Neural cell (in vitro differentiated cells): ENCODE measurements at regions not wholly inside any gene's neighbourhood (a gene's known extent, or its start where the extent isn't known, plus 50 kb on each side); places are given as distances from the start of the nearest gene placed in this dataset.

Experiments
- H2AFZ ChIP-seq: fragments of 200-600, 300-800 bp; sonication (generic), shearing (Covaris generic); 2 replicates; pipeline ENCODE4 v1.6.0; 2014; ENCODE audit warnings: low read depth, mild to moderate bottlenecking, antibody characterized with exemption, low read length, moderate library complexity
- H3F3A ChIP-seq: fragments of 200-600 bp; shearing (Covaris generic); 2 replicates; pipeline ENCODE4 v1.6.1; 2016; ENCODE audit warnings: mild to moderate bottlenecking, moderate library complexity, mixed read lengths, antibody characterized with exemption, low read length; ENCODE audit not compliant: insufficient read depth, poor library complexity, severe bottlenecking
- H3K27ac ChIP-seq: fragments of 200-600, 300-800 bp; sonication (generic), shearing (Covaris generic); 2 replicates; pipeline ENCODE4 v1.5.1; 2014; ENCODE audit warnings: mild to moderate bottlenecking, low read length, moderate library complexity
- H3K27me3 ChIP-seq: fragments of 300-800, 200-600 bp; sonication (generic), shearing (Covaris generic); 2 replicates; pipeline ENCODE4 v1.6.0; 2014; ENCODE audit warnings: mild to moderate bottlenecking, low read depth, low read length, moderate library complexity; ENCODE audit not compliant: insufficient read depth
- H3K36me3 ChIP-seq: fragments of 300-800, 200-600 bp; sonication (generic), shearing (Covaris generic); 2 replicates; pipeline ENCODE4 v1.5.1; 2014; ENCODE audit warnings: mild to moderate bottlenecking, antibody characterized with exemption, low read length, moderate library complexity; ENCODE audit not compliant: insufficient read depth
- H3K4me2 ChIP-seq: fragments of 300-800, 200-600 bp; sonication (generic), shearing (Covaris generic); 2 replicates; pipeline ENCODE4 v1.6.0; 2014; ENCODE audit warnings: mild to moderate bottlenecking, low read length
- H3K4me3 ChIP-seq: fragments of 300-800, 200-600 bp; sonication (generic), shearing (Covaris generic); 2 replicates; pipeline ENCODE4 v1.5.1; 2014; ENCODE audit warnings: mild to moderate bottlenecking, low read length, moderate library complexity
- H3K79me2 ChIP-seq: fragments of 200-600 bp; shearing (Covaris generic); replicated peaks from 2 replicates; pipeline ENCODE4 v1.6.0; 2014; ENCODE audit warnings: mild to moderate bottlenecking, low read length, moderate library complexity; ENCODE audit not compliant: insufficient read depth
- H3K9ac ChIP-seq: fragments of 300-800, 200-600 bp; sonication (generic), shearing (Covaris generic); 2 replicates; pipeline ENCODE4 v1.6.1; 2016; ENCODE audit warnings: mild to moderate bottlenecking, low read length, mixed read lengths
- H3K9me2 ChIP-seq: fragments of 200-600 bp; shearing (Covaris generic); 2 replicates; pipeline ENCODE4 v1.6.1; 2016; ENCODE audit warnings: mild to moderate bottlenecking, low read length, mixed read lengths; ENCODE audit not compliant: insufficient read depth
- H3K9me3 ChIP-seq: fragments of 200-600, 300-800 bp; sonication (generic), shearing (Covaris generic); 2 replicates; pipeline ENCODE4 v1.6.1; 2016; ENCODE audit warnings: mild to moderate bottlenecking, mixed run types, low read length, moderate library complexity, mixed read lengths
- H4K20me1 ChIP-seq: fragments of 200-600 bp; shearing (Covaris generic); 2 replicates; pipeline ENCODE4 v1.6.1; 2016; ENCODE audit warnings: mild to moderate bottlenecking, mixed run types; ENCODE audit not compliant: insufficient read depth
- CTCF ChIP-seq: fragments of 450-650 bp; IDR thresholded peaks from 2 replicates; pipeline ENCODE4 v1.5.1; 2014; ENCODE audit warnings: antibody characterized with exemption, mild to moderate bottlenecking, moderate library complexity; ENCODE audit not compliant: poor library complexity, severe bottlenecking
- EP300 ChIP-seq: fragments of 450-650 bp; conservative IDR thresholded peaks from 2 replicates; pipeline ENCODE4 v1.6.1; 2014; ENCODE audit warnings: antibody characterized with exemption, mild to moderate bottlenecking, moderate library complexity; ENCODE audit not compliant: poor library complexity, severe bottlenecking
- EZH2 ChIP-seq: fragments of 200-600, 300-800 bp; shearing (Covaris generic), sonication (generic); IDR thresholded peaks from 2 replicates; pipeline ENCODE4 v1.6.1; 2014; ENCODE audit warnings: antibody characterized with exemption, low read length, borderline replicate concordance, mild to moderate bottlenecking; ENCODE audit not compliant: insufficient read depth, poor library complexity, severe bottlenecking
- MXI1 ChIP-seq: fragments of 450-650 bp; conservative IDR thresholded peaks from 2 replicates; pipeline ENCODE4 v1.6.1; 2014; ENCODE audit warnings: antibody characterized with exemption, mild to moderate bottlenecking; ENCODE audit not compliant: poor library complexity, severe bottlenecking
- POLR2AphosphoS5 ChIP-seq: IDR thresholded peaks from 2 replicates; pipeline ENCODE4 v1.6.1; 2012
- RAD21 ChIP-seq: fragments of 450-650 bp; conservative IDR thresholded peaks from 2 replicates; pipeline ENCODE4 v1.6.1; 2014; ENCODE audit warnings: antibody characterized with exemption, mild to moderate bottlenecking, moderate library complexity
- REST ChIP-seq: IDR thresholded peaks from 2 replicates; pipeline ENCODE4 v1.6.1; 2012; ENCODE audit warnings: borderline replicate concordance
- SMC3 ChIP-seq: fragments of 450-650 bp; conservative IDR thresholded peaks from 2 replicates; pipeline ENCODE4 v1.6.1; 2014; ENCODE audit warnings: antibody characterized with exemption, mild to moderate bottlenecking, moderate library complexity; ENCODE audit not compliant: poor library complexity
- TAF1 ChIP-seq: IDR thresholded peaks from 2 replicates; pipeline ENCODE4 v1.6.1; 2012; ENCODE audit warnings: low read depth

- H3K9me3 ChIP-seq = no peaks in the 10 kb centered on the region
- H4K20me1 ChIP-seq = no peaks in the 10 kb centered on the region
- H3K27ac ChIP-seq = no peak overlapping the region
- no peak for TF ChIP-seq RAD21
- TF ChIP-seq TAF1 = no peak
- no peak for TF ChIP-seq REST
- TF ChIP-seq POLR2AphosphoS5 = no peak
- no peak for TF ChIP-seq CTCF
- no peak for TF ChIP-seq EZH2
- TF ChIP-seq MXI1 = no peak
- no peak for TF ChIP-seq EP300
- no peaks in the 10 kb centered on the region for H3K79me2 ChIP-seq
- no peak overlapping the region for H3K4me2 ChIP-seq
- H3K36me3 ChIP-seq = no peaks in the 10 kb centered on the region
- no peak overlapping the region for H3K4me3 ChIP-seq
- no peak overlapping the region for H3K9ac ChIP-seq
- H3K9me2 ChIP-seq = no peaks in the 10 kb centered on the region
- H2AFZ ChIP-seq = no peak overlapping the region
- no peaks in the 10 kb centered on the region for H3F3A ChIP-seq
- no peaks in the 10 kb centered on the region for H3K27me3 ChIP-seq
Measured at GRCh38 chr1:87620807-87621206, 292.1 kb downstream of the LMO4 start.

- Histone ChIP-seq H3K27ac (no peak overlapping the region), H3K9me3 (no peaks in the 10 kb centered on the region), H3K79me2 (no peaks in the 10 kb centered on the region), H3K4me3 (no peak overlapping the region), H3K36me3 (no peaks in the 10 kb centered on the region), H3K4me2 (no peak overlapping the region), H3K9ac (no peak overlapping the region), H3K9me2 (no peaks in the 10 kb centered on the region), H3F3A (no peaks in the 10 kb centered on the region), H3K27me3 (no peaks in the 10 kb centered on the region), H2AFZ (no peak overlapping the region), H4K20me1 (no peaks in the 10 kb centered on the region)
- TF ChIP-seq TAF1 (no peak), EP300 (no peak), RAD21 (no peak), CTCF (no peak), REST (no peak), EZH2 (no peak), SMC3 (no peak), POLR2AphosphoS5 (no peak), MXI1 (no peak)
Measured at GRCh38 chr1:87629673-87630072, 301.0 kb downstream of the LMO4 start.
